ENCODE measurements at regions not wholly inside any gene's neighbourhood (a gene's known extent, or its start where the extent isn't known, plus 50 kb on each side); places are given as distances from the start of the nearest gene placed in this dataset.

GRCh38 chr13:71967990-71968389 lies 101.0 kb upstream of the DACH1 start:
- Histone ChIP-seq H3K9me3 (ENCODE audit: low read depth, low read length, poor library complexity, severe bottlenecking) (no peaks in the 10 kb centered on the region), H3K36me3 (ENCODE audit: insufficient read depth, low read length, poor library complexity, severe bottlenecking) (no peaks in the 10 kb centered on the region), H3K4me1 (ENCODE audit: insufficient read depth, low read length, poor library complexity, severe bottlenecking) (no peaks in the 10 kb centered on the region), H3K27ac (ENCODE audit: low read depth, low read length, poor library complexity, severe bottlenecking) (no peak overlapping the region), H3K27me3 (replicated peaks; ENCODE audit: insufficient read depth, low read depth, low read length, poor library complexity) (peaks cover 63% of the 10 kb centered on the region), H3K4me3 (ENCODE audit: low read depth, low read length, poor library complexity, severe bottlenecking) (no peak overlapping the region)
- ChIA-PET POLR2A (ENCODE audit: low non-redundant PET) (no interaction called here), CTCF (no interaction called here)
- BruUV-seq (replicated peaks), result no TSS peak
- TF ChIP-seq EZH2 (IDR thresholded peaks at IDR 0.05; ENCODE audit: borderline replicate concordance, low read depth, low read length, poor library complexity, severe bottlenecking) (no peak), CTCF (conservative IDR thresholded peaks at IDR 0.05; ENCODE audit: low read depth, low read length) (no peak)
- intact Hi-C loops (cut with micrococcal nuclease; ENCODE audit: unreplicated experiment), result no loop called here
- DNase-seq (ENCODE audit: low spot score), result peak; percentile 21

GRCh38 chr13:71964491-71965100 lies 97.6 kb upstream of the DACH1 start:
- no peaks in the 10 kb centered on the region for H3K36me3 ChIP-seq (ENCODE audit: insufficient read depth, low read length, poor library complexity, severe bottlenecking)
- no TSS peak for BruUV-seq (replicated peaks)
- no peak for TF ChIP-seq EZH2 (IDR thresholded peaks at IDR 0.05; ENCODE audit: borderline replicate concordance, low read depth, low read length, poor library complexity, severe bottlenecking)
- TF ChIP-seq CTCF (conservative IDR thresholded peaks at IDR 0.05; ENCODE audit: low read depth, low read length), result no peak
- no peak overlapping the region for H3K27ac ChIP-seq (ENCODE audit: low read depth, low read length, poor library complexity, severe bottlenecking)
- intact Hi-C loops (cut with micrococcal nuclease; ENCODE audit: unreplicated experiment), result no loop called here
- no peak for DNase-seq (ENCODE audit: low spot score)
- H3K4me1 ChIP-seq (ENCODE audit: insufficient read depth, low read length, poor library complexity, severe bottlenecking), result no peaks in the 10 kb centered on the region
- ChIA-PET CTCF (no interaction called here), POLR2A (ENCODE audit: low non-redundant PET) (no interaction called here)
- H3K4me3 ChIP-seq (ENCODE audit: low read depth, low read length, poor library complexity, severe bottlenecking), result no peak overlapping the region
- H3K9me3 ChIP-seq (ENCODE audit: low read depth, low read length, poor library complexity, severe bottlenecking), result no peaks in the 10 kb centered on the region
- peaks cover 72% of the 10 kb centered on the region for H3K27me3 ChIP-seq (replicated peaks; ENCODE audit: insufficient read depth, low read depth, low read length, poor library complexity)

GRCh38 chr13:71962735-71963134 lies 95.7 kb upstream of the DACH1 start:
- no peak for DNase-seq (ENCODE audit: low spot score)
- no peak overlapping the region for H3K27ac ChIP-seq (ENCODE audit: low read depth, low read length, poor library complexity, severe bottlenecking)
- H3K9me3 ChIP-seq (ENCODE audit: low read depth, low read length, poor library complexity, severe bottlenecking), result no peaks in the 10 kb centered on the region
- intact Hi-C loops (cut with micrococcal nuclease; ENCODE audit: unreplicated experiment), result no loop called here
- ChIA-PET POLR2A (ENCODE audit: low non-redundant PET) (no interaction called here), CTCF (no interaction called here)
- no peak overlapping the region for H3K4me3 ChIP-seq (ENCODE audit: low read depth, low read length, poor library complexity, severe bottlenecking)
- no peaks in the 10 kb centered on the region for H3K4me1 ChIP-seq (ENCODE audit: insufficient read depth, low read length, poor library complexity, severe bottlenecking)
- H3K36me3 ChIP-seq (ENCODE audit: insufficient read depth, low read length, poor library complexity, severe bottlenecking), result no peaks in the 10 kb centered on the region
- no TSS peak for BruUV-seq (replicated peaks)
- no peak for TF ChIP-seq CTCF (conservative IDR thresholded peaks at IDR 0.05; ENCODE audit: low read depth, low read length)
- TF ChIP-seq EZH2 (IDR thresholded peaks at IDR 0.05; ENCODE audit: borderline replicate concordance, low read depth, low read length, poor library complexity, severe bottlenecking), result no peak
- H3K27me3 ChIP-seq (replicated peaks; ENCODE audit: insufficient read depth, low read depth, low read length, poor library complexity), result peaks cover 80% of the 10 kb centered on the region
